ENCODE measurements at regions not wholly inside any gene's neighbourhood (a gene's known extent, or its start where the extent isn't known, plus 50 kb on each side); places are given as distances from the start of the nearest gene placed in this dataset.
A peak's percentile ranks its signal among the peaks of the same experiment; 100 is the strongest.

DNA sequence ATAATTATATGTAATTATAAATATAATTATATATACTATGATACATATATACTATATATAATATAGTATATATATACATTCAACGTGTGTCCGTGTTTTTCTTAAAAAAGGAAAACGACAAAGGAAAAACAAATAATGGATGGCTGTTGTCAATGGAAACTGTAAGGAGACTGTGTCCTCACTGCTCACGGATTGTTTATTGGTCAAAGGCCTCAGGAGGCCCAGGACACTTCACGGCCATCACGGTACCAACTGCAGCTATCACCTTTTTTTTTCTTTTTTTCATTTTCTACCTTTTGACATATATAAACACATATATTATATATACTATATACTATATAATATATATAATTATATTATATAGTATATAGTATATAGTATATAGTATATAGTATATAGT lies 113.4 kb downstream of the SPTSSA start:
- DNase-seq (ENCODE audit: low read depth): no peak

DNA sequence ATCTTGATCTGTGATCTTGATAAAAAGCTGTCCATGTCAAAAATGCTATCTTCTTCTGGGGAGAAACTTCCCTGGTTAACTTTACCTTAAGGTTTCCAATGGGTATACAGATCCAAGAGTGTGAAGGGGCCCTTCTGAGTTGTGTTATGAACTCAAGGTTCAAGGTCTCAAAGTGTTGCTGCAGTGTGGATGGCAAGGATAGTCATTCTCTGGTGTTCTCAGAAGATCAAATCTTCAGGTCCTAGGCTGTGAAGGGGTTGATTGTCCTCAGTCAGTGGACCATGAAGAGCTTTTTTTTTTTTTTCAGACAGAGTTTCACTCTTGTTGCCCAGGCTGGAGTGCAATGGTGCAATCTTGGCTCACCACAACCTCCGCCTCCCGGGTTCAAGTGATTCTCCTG lies 114.4 kb downstream of the SPTSSA start:
- DNase-seq (ENCODE audit: low read depth): no peak

DNA sequence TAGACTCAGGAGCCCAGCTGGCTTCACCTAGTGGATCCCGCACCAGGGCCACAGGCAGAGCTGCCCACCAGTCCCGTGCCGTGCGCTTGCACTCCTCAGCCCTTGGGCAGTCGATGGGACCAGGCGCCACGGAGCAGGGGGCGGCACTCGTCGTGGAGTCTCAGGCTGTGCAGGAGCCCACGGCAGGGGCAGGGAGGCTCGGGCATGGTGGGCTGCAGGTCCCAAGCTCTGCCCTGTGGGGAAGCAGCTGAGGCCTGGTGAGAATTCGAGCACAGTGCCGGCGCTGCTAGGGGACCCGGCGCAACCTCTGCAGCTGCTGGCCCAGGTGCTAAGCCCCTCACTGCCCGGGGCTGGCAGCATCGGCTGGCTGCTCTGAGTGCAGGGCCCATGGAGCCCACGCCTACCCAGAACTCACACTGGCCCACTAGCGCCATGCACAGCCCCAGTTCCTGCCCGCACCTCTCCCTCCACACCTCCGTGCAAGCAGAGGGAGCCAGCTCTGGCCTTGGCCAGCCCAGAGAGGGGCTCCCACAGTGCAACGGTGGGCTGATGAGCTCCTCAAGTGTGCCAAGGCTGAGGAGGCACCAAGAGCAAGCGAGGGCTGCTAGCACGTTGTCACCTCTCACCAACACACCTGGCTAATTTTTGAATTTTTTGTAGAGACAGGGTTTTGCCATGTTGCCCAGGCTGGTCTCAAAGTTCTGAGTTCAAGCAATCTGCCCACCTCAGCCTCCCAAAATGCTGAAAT lies 116.1 kb downstream of the SPTSSA start:
- no peak for DNase-seq (ENCODE audit: low read depth)

DNA sequence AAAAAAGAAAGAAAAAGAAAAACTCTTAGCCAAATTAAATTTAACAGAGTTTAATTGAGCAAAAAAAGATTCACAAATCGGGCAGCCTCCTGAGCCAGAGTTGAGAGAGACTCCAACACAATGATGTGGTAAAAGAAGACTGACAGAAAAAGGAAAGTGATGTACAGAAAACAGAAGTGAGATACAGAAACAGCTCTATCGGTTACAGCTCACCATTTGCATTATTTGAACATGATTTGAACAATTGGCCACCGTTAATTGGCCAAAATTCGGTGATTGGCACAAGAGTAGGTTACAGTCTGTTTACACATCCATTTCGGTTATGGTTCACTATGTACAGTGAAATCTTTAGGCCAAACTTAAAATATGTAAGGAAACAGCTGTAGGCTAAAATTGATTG lies 117.7 kb downstream of the SPTSSA start:
- no peak for DNase-seq (ENCODE audit: low read depth)

DNA sequence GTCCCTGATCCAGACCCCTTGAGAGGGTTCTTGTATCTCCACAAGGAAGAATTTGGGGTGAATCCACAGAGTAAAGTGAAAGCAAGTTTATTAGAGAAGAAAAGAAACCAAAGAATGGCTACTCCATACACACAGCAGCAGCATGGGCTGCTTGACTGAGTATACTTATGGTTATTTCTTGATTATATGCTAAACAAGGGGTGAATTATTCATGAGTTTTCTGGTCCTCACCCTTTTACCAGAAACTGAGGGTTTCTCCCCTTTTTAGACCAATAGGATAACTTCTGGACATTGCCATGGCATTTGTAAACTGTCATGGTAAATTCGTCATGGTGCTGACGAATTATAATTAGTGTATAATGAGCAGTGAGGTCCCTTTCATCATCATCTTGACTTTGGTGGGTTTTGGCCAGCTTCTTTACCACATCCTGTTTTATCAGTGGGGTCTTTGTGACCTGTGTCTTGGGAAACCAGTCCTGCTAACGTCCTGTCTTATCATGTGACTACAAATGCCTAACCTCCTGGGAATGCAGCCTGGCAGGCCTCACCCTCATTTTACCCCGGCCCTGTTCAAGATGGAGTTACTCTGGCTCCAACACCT lies 121.9 kb downstream of the SPTSSA start:
- no peak for DNase-seq (ENCODE audit: low read depth)

DNA sequence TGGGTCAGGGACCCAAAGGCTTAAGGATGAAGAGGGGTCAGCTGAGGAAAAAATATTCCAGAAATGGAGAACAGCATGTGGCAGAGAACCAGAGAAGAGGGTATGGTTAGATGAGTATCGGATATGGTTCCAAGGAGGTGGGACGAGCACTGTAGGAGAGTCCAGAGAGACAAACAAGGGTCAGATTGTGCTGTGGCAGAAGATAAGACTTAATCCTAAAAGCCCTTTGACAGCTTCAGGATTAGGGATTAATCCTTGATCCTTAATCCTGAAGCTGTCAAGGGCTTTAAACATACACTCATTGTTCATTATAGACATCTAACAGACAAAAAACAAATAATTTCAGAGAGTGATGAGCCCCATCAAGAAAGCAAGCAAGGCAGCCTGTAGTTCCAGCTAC lies 124.0 kb downstream of the SPTSSA start:
- no peak for DNase-seq (ENCODE audit: low read depth)

DNA sequence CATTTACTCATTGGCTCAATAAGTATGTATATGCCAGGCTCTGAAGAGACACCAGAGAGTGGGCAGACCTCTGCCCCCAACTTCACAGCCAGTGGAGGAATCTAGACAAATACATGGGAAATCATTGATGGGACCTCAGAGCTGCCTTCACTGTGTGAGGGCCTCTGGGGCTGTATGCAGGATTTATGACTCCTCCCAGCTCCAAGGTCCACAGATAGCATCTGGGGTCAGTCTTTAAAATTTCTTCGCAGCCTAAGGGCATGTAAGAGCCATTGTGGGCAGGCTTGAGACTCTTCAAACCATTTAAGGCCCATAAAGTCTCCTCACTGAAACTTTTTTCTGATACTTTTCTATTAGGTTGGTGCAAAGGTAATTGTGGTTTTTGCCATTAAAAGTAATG lies 125.5 kb downstream of the SPTSSA start:
- DNase-seq (ENCODE audit: low read depth): no peak

DNA sequence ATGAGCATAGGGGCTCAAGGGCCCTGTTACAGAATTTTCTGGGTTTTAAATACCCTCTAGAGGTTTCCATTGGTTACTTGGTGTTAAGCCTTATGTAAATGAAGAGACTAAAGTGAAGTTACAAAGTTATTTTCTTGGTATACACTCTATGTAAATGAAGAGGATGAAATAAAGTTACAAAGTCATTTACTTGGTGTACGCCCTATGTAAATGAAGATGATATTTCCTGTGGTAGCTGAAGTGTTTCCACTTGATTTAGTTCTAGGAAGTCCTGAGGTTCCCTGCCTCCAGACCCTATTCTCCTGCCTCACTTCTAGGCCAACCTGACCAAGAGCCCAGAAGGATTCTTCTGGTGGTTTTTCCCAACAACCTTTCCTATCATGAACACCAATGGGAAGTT lies 126.1 kb downstream of the SPTSSA start:
- DNase-seq (ENCODE audit: low read depth): no peak

DNA sequence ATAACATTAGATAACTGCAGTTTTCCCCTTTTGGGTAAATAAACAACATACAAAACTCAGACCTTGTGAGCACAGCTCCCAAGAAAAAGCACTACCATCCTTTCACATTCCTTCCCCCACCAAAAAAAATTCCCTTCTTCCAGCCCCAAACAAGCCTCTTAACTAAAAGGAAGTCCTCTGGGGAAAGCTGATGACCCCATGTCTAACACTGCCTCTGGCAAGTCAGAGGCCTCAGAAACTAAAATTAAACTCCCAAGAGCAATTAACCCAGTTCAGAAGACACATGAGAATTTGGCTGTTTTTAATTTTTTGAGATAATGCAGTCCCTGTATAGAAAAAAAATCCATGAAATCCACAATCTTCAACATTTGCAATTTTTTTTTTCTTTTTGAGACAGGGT lies 127.7 kb downstream of the SPTSSA start:
- DNase-seq (ENCODE audit: low read depth): no peak

DNA sequence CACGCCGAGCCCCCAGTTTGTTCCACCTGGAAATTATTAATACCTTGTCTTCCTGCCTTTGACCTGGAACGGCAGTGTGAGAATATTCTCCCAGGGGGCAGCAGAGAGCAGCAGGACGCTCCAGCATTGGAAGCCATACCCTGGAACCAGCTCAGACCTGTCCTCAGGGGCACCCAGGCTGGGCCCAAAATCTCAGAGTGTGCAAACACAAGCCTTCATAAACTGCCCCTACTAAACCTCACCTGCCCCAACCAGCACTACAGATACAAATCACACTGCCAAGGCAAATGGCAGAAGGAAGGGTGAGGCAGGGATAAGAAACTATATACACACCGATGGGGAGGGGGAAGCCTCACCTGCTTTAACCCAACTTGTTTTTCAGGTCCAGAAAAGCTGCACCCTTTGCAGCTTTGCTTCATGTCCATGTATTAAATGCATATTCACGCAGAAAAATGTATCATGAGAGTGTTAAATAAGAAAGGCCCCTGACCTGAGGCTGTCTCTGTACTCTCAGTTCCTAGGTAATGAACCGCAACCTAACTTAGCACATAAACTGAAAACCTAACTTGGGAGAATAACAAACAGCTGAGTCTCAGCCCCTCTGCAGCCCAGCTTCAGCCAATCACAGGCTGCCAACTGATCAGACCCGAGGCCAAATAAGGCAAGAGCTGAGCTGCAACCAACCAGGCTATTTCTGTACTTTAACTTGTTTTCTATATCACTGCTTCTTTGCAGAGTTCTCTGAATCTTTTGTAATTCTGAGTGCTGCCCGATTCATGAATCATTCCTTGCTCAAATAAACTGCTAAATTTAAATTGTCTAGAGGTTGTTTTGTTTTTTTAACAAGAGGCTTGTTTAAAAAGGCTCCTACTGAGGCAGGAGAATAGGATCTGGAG lies 130.1 kb downstream of the SPTSSA start:
- DNase-seq (ENCODE audit: low read depth): peak; percentile 15

DNA sequence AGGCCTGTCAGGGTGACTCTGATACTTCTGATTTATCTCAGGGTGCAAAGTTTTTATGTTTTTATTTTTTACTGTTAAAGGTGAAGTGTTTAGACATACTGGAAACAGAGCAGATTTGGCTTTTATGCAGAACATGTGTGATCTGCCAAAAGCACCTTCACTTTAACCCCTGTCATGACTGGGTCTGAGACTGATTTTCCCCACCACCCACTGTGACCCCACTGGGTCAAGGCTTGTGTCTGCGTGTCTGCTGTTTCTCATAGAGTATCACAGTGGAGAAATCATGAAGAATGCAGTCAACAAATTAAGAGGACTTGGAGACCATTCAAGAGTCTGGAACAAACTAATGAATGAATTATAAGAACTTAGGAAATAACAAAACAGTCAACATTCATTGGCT lies 131.2 kb downstream of the SPTSSA start:
- no peak for DNase-seq (ENCODE audit: low read depth)

DNA sequence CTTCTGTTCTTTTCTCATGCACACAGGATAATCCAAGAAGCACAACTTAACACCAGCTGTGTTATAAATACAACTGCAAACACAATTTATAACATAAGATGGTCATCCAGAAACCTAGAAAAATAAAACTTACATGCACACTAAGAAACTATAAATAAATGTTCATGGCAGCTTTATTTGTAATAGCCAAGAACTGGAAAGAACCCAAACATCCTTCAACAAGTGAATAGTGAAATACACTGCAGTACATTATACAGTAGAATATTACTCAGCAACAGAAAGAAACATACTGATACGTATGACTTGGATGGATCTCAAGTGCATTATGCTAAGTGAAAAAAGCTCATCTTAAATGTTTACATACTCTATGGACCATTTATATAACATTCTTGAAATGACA lies 132.7 kb downstream of the SPTSSA start:
- DNase-seq (ENCODE audit: low read depth): no peak

DNA sequence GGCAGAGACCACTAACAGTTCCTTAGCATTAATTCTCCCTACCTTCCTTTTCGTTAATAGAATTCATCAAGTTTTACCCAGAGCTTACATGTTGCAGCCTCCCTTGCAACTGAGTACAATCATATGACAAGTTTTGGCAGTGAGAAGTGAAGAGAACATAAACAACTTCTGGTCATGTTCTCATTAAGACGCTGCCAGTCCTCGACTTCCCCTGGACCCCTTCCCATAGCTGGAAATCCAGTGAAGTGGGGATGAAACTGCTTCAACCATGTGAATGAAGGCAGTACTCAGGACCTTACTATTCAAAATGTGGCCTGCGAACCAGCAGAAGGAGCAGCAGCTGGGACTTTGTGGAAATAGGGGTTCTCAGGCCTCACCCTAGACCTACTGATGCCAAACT lies 133.9 kb downstream of the SPTSSA start:
- no peak for DNase-seq (ENCODE audit: low read depth)

DNA sequence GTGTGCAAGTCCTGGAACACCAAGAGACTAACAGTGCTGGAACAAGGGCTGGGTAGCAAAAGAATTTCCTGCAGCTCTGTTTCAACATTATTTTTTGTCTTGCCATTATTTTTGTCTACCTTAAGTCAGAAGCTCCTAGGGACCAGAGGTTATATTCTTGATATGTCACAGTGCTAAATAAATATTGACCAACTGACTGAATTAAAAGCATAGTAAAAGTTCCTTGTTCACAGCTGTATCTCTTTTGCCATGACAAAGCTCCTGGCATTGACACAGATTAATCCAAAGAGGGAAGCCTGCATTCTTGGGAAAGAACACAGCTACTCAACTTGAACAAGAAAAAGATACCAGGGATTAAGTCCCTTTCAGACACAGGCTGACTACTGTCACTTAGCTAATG lies 136.5 kb downstream of the SPTSSA start:
- no peak for DNase-seq (ENCODE audit: low read depth)

DNA sequence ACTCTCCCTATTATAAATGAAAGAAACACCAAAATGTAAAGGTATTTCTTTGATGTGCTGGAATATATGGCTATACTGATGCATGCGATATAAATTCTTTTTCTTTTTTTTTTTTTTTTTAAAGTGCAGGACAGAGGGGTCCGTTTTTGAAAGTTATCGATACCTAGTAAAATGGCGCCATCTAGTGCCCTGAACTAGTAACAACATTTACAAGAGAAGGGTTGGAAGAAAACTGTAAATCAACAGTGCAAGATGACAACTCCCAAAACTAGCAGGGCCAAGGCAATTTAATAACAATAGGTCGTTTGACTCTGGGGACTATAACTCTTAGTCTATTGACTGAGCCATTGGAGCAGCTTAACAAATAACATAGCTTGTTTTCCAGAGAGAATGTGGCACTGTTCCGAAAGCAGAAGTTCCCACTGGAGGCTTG lies 137.7 kb downstream of the SPTSSA start:
- DNase-seq (ENCODE audit: low read depth): no peak

DNA sequence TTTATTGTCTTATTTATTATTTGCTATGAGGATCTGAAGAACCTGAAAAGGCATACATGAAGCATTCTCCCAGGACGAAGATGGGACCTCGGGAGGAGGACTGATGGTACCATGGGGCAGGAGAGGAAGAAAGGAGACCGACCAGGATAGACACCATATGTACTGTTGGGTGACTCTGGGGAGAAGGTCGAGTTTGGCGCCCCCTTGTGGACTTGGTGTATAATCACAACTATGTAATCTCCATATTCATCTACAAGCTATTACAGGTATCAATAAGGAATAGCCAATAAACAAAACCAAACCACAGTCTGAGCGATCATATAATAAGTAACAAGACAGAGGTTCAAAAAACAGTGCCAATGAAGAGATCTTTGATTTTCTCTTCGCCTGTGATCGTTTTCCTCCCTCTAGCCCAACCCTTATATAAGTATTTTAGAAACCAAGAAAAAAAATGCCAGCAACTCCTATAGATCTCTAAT lies 139.1 kb downstream of the SPTSSA start:
- DNase-seq (ENCODE audit: low read depth): peak; percentile 34

DNA sequence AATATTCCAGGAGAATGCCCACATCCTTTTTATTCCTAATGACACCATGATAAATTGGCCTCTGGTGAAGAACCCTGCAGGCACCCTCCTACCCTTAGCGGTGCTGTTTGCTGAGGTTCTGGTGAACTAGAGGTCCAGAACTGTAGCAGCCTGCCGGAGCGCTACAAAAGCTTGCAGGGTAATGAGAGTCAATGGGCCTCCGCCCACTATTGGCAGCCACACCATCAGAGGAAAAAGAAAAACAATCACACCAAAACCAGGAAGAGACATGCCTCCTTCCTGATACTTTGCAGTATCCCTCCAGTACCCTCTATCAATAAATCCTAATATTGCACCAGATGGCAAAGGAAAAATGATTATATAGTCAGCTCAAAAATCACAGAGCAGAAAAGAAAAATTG lies 142.9 kb downstream of the SPTSSA start:
- DNase-seq (ENCODE audit: low read depth): no peak

DNA sequence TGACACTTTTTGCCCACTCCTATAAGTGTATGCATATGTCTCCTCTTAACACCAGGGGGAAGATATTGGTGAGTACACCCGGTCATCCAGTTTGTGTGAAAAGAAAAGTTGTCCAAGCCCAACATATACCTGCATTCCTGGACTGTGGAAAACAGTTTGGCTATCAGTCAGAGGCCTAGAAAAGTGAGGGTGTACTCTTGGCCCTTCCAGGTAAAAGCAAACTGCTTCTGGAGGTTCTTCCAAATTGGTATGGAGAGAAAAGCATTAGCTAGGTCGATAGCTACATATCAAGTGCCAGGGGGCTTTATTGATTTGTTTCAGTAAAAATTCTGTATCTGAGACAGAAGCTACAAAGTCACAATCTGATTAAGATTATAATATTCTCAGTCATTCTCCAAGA lies 144.0 kb downstream of the SPTSSA start:
- DNase-seq (ENCODE audit: low read depth): no peak

DNA sequence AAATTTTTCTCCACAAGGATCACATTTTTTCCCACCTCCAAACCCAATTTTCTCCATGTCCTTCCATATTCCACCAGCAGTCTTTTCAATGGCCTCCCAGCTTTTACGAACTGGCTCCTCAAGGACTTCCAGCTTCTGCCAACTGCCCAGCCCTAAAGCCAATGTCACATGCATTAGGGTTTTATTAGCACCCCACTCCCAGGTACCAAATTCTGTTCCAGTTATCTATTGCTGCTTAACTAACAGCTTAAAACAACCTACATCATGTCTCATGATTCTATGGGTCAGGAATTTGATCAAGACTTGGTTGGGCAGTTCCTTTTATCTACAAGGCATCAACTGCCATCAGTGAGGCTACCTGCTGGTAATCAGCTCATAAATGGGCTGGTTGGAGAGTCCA lies 151.3 kb downstream of the SPTSSA start:
- no peak for DNase-seq (ENCODE audit: low read depth)

DNA sequence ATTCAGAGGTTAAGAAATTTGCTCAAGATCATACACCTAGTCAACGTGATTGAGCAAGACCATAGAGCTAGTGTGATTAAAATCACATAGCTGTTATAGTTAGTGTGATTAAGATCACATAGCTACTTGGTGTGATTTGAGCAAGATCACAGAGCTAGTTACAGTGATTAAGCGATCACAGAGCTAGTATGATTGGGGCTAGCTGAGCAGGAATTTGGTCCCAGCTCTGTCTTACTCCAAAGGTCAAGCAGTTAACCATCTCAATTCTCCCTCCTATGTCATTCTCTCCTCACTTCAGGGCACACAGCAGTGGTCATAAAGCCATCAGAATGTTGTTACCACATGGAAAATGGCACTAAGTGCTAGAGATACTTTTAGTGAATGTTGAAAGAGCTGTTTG lies 158.2 kb downstream of the SPTSSA start:
- no peak for DNase-seq (ENCODE audit: low read depth)

DNA sequence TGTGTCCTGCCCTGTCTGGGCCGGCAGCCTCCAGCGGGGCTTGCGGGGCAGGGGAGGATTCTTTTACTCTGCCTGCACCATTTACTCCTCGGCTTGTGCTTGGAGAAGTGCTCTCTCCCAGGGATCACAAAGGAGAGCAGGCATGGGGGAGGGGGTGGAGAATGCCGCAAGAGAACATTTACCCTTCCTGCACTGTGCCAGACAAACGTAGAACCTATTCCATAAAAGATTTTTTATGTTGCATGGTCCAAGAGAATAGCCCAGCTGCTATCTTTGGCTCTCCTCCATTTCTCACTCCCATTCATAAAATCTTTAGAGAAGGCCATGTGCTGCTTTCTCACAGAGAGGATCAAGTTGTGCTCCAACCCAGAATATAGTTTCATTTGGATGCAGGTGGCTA lies 159.4 kb downstream of the SPTSSA start:
- DNase-seq (ENCODE audit: low read depth): no peak

DNA sequence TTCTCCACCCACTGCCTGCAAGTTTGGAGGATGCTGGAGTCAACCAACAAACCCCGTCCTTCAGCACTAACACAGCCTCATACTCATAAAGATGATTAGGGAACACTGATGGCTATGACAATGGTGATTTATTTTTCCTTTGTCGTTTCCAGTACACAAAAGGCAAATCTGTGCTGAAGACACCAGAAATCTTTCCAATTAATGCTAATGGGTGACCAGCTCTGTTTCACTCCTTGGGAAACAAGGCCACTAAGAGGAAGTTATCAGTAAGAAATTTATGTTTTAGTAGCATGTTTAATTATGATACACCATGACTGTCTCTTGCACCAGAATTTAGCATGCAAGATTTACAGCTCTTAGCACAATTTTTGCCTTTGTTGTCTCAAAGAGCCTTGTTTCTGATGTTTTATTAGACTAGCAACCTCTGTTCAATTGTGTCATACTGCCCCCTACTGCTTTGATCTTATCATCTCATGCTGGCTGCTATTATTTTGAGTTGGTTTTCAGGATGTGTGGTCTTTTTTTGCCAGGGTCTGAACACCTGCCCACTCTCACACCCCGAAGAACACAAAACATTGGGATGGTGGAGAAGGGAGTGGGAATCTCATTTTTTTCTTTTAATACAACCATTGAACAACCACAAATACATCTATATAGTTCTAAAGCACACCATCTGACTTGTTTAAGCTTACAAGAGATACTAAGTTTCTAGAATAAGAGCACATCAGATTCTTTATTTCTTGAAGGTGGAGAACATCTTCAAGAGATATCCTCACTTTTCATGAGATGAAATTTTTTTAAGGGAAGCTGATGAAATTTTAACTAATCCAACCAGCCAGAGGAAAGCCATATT lies 160.9 kb downstream of the SPTSSA start:
- DNase-seq (ENCODE audit: low read depth): peak; percentile 33
